ENCODE measurements at regions not wholly inside any gene's neighbourhood (a gene's known extent, or its start where the extent isn't known, plus 50 kb on each side); places are given as distances from the start of the nearest gene placed in this dataset.
A peak's percentile ranks its signal among the peaks of the same experiment; 100 is the strongest.

DNA sequence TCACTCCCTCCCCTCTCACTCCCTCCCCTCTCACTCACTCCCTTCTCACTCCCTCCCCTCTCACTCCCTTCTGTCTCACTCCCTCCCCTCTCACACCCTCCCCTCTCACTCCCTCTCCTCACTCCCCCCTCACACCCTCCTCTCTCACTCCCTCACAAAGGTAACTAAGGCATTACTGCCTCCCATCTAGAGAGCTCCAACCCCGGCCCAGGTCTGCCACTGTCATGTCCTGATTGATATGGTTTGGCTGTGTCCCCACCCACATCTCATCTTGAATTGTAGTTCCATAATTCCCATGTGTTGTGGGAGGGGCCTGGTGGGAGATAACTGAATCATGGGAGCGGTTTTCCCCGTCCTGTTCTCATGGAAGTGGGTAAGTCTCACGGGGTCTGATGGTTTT is 359.9 kb upstream of the MYT1L start:
- in situ Hi-C loops (cut with HindIII; ENCODE audit: low sequenced_read_pairs), result no loop called here
- DNase-seq (ENCODE audit: low spot score), result no peak

GRCh38 chr2:2689306-2689705 is 358.2 kb upstream of the MYT1L start:
- in situ Hi-C loops (cut with HindIII; ENCODE audit: low sequenced_read_pairs), result no loop called here

GRCh38 chr2:2688254-2688653 is 357.2 kb upstream of the MYT1L start:
- in situ Hi-C loops (cut with HindIII; ENCODE audit: low sequenced_read_pairs), result no loop called here
- DNase-seq (ENCODE audit: low spot score), result no peak

More at GRCh38 chr2:2689306-2689705, 358.2 kb upstream of the MYT1L start:
- DNase-seq (ENCODE audit: low spot score), result no peak

DNA sequence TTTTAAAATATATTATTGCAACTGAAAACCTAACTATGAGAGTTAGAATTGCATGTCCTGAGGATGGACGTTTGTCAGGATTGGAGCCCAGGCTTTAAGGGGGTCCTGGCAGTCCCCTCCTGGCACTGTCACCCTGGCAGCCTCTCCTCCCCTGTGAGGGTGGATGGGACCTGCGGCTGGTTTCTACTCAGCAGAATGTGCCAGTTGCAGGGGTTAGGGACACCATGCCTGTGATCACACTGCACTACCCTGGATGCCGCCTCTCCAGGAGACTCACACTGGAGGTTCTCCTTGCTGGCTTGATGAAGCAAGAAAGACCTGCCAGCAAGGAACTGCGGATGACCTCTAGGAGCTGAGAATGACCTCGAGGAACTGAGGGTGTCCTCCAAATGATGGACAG is 356.7 kb upstream of the MYT1L start:
- DNase-seq (ENCODE audit: low spot score), result no peak
- in situ Hi-C loops (cut with HindIII; ENCODE audit: low sequenced_read_pairs), result no loop called here

GRCh38 chr2:2686222-2686621 is 355.1 kb upstream of the MYT1L start:
- in situ Hi-C loops (cut with HindIII; ENCODE audit: low sequenced_read_pairs), result no loop called here

DNA sequence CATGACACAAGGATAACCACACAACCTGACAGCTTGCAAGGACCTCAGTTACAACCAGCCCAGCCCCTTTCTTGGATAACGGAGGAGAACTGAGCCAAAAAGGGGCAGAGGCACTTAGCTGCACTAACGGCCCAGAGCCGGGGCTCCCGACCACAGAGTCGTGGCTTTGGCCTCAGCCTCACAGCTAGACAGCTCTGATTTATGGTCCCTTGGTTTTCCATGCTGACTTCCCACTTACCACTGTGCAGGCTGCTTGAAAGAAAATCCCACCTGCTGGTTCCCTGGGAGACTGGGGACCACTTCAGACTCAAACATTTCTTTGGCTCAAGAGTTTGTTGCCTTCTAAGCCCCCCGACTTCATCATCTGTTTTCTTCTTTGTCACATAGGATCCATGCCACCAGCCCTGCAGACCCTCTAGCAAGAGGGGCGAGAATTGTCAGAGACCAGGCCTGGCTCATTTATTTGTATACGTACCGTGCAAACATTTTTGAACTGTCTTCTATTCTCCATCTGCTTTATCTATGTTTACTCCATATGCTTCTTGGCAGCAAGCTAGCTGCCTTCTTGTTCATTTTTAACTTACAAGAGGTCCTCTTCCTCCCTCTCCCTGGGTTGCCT is 352.6 kb upstream of the MYT1L start:
- no peak for DNase-seq (ENCODE audit: low spot score)
- in situ Hi-C loops (cut with HindIII; ENCODE audit: low sequenced_read_pairs), result no loop called here

More at GRCh38 chr2:2686222-2686621, 355.1 kb upstream of the MYT1L start:
- no peak for DNase-seq (ENCODE audit: low spot score)

DNA sequence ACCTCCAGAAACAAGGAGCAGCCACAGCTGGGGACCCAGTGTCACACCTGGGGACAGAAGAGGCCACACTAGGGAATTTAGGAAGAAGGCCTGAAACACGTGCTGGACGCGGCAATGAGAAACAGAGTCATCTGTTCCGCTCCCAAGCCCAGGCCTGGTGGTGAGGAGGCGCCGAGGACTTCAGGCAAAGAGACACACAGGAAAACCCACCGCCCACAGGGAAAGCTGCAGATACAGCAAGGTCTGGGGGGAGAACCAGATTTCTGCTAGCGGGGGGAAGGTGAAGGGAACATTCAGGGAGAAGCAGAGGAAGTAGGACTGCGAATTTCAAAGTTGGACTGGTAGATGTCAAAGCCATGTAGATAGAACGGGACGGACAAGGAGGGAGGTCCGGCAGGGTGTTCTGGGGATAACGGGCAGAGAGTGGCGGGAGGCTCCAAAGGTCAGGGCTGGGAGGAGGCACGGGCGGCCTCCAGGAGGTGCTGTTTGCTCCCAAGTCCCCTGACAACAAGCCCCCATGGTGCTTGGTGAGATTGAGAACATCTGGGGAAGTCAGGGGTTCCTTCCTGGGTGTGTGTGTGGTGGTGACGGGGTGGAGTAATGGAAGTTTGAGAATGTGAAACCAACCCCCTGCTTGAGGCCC is 351.7 kb upstream of the MYT1L start:
- in situ Hi-C loops (cut with HindIII; ENCODE audit: low sequenced_read_pairs), result no loop called here
- DNase-seq (ENCODE audit: low spot score), result no peak

- DNase-seq (ENCODE audit: low spot score), result no peak
- in situ Hi-C loops (cut with HindIII; ENCODE audit: low sequenced_read_pairs), result no loop called here
Measured at GRCh38 chr2:2681711-2682251, 350.7 kb upstream of the MYT1L start.

DNA sequence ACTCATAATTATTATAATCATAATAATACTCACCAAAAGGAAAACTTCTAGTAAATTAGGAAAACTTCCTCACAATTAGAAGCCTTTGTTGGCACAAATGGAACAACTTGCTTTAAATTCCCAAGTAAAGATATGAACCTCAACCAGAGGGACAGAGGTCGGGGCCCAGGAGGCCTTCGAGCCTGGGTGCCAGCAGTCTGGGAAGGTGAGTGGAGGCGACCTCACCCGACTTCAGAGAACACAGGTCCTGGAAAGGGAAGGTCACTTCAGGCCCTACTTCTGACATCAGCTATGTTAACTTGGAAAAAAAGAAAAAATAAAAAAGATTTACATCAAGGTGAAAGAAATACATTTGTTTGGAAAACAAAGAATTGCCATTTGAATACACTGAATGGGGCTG is 350.0 kb upstream of the MYT1L start:
- DNase-seq (ENCODE audit: low spot score), result no peak
- in situ Hi-C loops (cut with HindIII; ENCODE audit: low sequenced_read_pairs), result no loop called here

DNA sequence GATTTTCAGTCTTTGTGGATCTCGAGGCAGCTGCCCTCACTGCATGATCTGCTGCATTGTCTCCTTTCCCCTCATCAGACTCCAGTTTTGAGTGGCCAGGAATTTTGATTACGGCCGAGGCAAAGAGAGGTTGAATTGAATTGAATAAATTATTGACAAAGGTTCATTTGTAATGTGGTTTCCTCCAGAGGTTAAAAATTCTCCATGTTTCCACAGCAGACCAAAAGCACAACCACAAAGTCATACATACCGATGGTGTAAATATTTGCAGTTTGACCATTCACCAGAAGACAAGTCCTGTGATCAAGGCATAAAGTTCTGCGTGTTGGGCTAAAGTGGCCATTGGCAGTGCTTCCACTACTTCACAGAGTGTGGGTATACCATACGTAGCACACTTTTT is 343.8 kb upstream of the MYT1L start:
- in situ Hi-C loops (cut with HindIII; ENCODE audit: low sequenced_read_pairs), result no loop called here
- DNase-seq (ENCODE audit: low spot score), result no peak

DNA sequence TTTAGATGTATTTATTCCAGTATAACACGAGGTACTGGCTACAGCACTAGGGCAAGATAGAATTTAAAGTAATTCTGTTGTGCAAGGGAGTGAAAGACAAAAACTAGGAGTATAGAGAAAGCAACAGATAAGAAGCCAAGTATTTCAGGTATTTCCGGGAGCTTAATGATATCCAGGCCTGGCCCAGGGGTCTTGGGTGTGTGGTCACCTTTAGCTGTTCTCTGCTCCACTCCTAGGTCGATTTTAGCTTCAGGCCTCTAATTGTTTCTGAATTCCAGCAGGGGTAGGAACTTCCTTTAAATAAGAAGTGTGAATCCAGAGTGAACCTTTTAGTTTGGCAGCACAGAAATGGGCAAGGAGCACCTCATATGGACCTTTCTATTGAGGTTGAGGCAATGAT is 342.3 kb upstream of the MYT1L start:
- in situ Hi-C loops (cut with HindIII; ENCODE audit: low sequenced_read_pairs), result no loop called here
- DNase-seq (ENCODE audit: low spot score), result no peak

DNA sequence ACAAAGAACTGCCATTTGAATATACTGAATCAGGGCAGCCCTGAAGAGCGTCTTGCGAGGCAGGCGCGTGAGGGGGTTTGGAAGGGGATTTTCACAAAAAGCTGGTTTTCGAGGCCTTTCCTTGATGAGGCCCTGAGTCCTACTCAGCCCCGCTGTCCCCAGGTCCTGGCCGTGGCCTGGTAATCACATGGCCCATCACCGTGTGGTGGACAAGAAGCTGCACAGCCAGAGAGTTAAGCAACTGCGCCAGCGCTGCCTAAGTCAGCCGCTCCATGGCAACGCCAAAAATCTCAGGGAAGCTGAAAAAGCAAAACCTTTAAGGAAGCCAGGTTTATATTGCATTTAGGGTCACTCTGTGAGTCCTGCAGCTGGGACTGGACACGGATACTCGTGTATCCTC is 341.2 kb upstream of the MYT1L start:
- no peak for DNase-seq (ENCODE audit: low spot score)
- in situ Hi-C loops (cut with HindIII; ENCODE audit: low sequenced_read_pairs), result no loop called here

GRCh38 chr2:2671826-2672225 is 340.8 kb upstream of the MYT1L start:
- in situ Hi-C loops (cut with HindIII; ENCODE audit: low sequenced_read_pairs), result no loop called here

GRCh38 chr2:2669316-2669715 is 338.2 kb upstream of the MYT1L start:
- in situ Hi-C loops (cut with HindIII; ENCODE audit: low sequenced_read_pairs), result no loop called here
- DNase-seq (ENCODE audit: low spot score), result no peak

More at GRCh38 chr2:2671826-2672225, 340.8 kb upstream of the MYT1L start:
- DNase-seq (ENCODE audit: low spot score), result no peak

DNA sequence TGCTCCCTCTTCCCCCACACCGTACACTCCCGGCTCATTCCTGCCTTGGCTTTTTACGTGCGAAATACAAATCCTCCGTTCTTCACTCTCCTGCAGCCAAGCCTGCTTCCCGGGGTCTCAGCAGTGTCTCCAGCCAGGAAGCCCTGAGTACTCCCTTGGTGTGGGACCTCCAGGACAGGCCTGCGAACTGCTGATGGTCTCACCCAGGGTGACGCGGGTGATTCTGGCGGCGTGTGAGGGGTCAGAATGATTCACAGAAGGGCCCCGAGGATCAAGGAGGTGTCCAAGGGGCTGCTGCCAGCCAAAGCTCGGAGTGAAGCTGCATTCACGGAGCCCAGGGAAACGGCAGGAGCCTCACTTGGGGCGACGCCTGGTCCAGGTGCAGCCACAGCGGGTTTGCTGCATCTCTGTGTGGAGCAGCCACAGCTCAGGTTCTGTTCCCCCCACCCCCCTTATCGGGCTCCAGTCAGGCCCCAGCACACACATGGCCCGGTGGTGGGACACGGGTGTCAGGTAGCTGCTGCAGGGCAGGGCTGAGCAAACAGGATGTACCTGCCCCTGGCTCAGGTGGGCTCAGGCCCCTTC is 337.7 kb upstream of the MYT1L start:
- in situ Hi-C loops (cut with HindIII; ENCODE audit: low sequenced_read_pairs), result no loop called here
- DNase-seq (ENCODE audit: low spot score), result no peak

DNA sequence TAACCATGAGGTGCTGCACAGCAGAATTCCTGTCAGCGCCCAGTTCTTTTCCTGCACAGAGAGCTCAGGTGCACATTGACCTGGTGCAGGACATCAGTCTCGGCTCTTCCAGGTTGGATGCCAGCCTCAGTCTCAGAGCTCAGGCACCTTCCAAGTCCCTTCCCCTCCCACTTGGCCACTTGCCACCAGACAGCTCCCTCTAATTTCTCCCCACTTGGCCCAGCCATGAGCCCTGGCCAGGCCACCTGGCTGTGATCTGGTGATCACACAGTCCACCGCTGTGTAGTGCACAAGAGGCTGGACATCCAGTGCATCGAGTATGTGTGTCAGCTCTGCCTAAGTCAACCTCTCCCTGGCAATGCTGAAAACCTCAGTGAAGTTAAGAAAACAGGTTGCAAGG is 336.6 kb upstream of the MYT1L start:
- in situ Hi-C loops (cut with HindIII; ENCODE audit: low sequenced_read_pairs), result no loop called here

DNA sequence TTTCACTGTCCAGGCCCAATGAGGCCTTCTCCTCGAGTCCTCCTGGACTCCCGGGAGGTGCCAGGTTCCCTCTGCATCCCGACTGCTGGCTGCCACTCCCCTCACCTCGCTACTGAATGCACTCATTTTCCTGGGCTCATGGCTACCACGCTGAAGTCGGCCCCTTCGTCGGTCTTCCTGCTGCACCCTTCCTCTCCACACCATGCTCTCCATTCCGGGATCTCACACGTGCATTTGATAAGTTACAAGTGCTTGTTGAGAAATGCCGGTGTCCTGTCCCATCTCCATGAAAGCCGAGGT is 334.7 kb upstream of the MYT1L start:
- in situ Hi-C loops (cut with HindIII; ENCODE audit: low sequenced_read_pairs), result no loop called here
- DNase-seq (ENCODE audit: low spot score), result no peak

More for the DNA sequence above, 336.6 kb upstream of the MYT1L start:
- DNase-seq (ENCODE audit: low spot score), result peak; percentile 56

DNA sequence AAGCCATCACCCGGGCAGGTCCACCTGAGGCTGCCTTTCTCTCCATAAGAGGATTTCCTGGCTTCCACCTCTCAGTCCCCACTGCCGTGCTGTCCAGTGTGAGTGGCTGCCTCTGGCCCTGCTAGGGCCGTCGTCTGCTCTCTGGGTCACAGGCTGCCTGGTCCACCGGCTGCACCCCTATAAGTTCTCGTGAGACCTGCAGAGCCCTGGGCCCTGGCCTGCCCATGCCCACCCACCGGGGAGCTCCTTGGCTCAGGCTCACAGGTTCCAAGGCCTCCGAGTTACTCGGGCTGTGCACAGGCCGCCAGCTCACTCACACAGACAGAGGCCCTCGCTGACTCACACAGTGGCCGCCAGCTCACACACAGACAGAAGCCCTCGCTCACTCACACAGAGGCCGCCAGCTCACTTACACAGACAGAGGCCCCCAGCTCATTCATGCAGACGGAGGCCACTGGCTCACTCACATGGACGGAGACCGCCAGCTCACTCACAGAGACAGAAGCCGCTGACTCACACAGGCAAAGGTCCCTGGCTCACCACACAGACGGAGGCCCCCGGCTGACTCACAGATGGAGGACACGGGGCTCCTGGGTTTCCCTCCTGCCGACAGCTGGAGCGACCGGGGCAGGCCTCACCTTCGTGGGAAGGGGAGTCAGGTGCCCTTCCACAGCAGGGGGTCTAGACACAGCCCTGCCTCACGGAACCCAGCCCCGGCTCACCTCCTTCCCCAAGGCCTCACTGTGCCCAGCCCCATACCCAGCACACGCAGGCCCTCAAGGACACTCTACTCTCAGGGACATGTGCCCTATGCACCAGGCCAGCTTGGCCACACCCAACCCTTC is 334.1 kb upstream of the MYT1L start:
- no peak for DNase-seq (ENCODE audit: low spot score)
- in situ Hi-C loops (cut with HindIII; ENCODE audit: low sequenced_read_pairs), result no loop called here

GRCh38 chr2:2663401-2664036 is 332.4 kb upstream of the MYT1L start:
- in situ Hi-C loops (cut with HindIII; ENCODE audit: low sequenced_read_pairs), result no loop called here
- DNase-seq (ENCODE audit: low spot score), result no peak
